Neural cell (in vitro differentiated cells): ENCODE measurements at regions not wholly inside any gene's neighbourhood (a gene's known extent, or its start where the extent isn't known, plus 50 kb on each side); places are given as distances from the start of the nearest gene placed in this dataset.

Experiments used
- CTCF ChIP-seq: fragments of 450-650 bp; IDR thresholded peaks from 2 replicates; pipeline ENCODE4 v1.5.1; 2014; ENCODE audit warnings: antibody characterized with exemption, mild to moderate bottlenecking, moderate library complexity; ENCODE audit not compliant: poor library complexity, severe bottlenecking
- EP300 ChIP-seq: fragments of 450-650 bp; conservative IDR thresholded peaks from 2 replicates; pipeline ENCODE4 v1.6.1; 2014; ENCODE audit warnings: antibody characterized with exemption, mild to moderate bottlenecking, moderate library complexity; ENCODE audit not compliant: poor library complexity, severe bottlenecking
- EZH2 ChIP-seq: fragments of 200-600, 300-800 bp; shearing (Covaris generic), sonication (generic); IDR thresholded peaks from 2 replicates; pipeline ENCODE4 v1.6.1; 2014; ENCODE audit warnings: antibody characterized with exemption, low read length, borderline replicate concordance, mild to moderate bottlenecking; ENCODE audit not compliant: insufficient read depth, poor library complexity, severe bottlenecking
- MXI1 ChIP-seq: fragments of 450-650 bp; conservative IDR thresholded peaks from 2 replicates; pipeline ENCODE4 v1.6.1; 2014; ENCODE audit warnings: antibody characterized with exemption, mild to moderate bottlenecking; ENCODE audit not compliant: poor library complexity, severe bottlenecking
- POLR2AphosphoS5 ChIP-seq: IDR thresholded peaks from 2 replicates; pipeline ENCODE4 v1.6.1; 2012
- RAD21 ChIP-seq: fragments of 450-650 bp; conservative IDR thresholded peaks from 2 replicates; pipeline ENCODE4 v1.6.1; 2014; ENCODE audit warnings: antibody characterized with exemption, mild to moderate bottlenecking, moderate library complexity
- SMC3 ChIP-seq: fragments of 450-650 bp; conservative IDR thresholded peaks from 2 replicates; pipeline ENCODE4 v1.6.1; 2014; ENCODE audit warnings: antibody characterized with exemption, mild to moderate bottlenecking, moderate library complexity; ENCODE audit not compliant: poor library complexity
- TAF1 ChIP-seq: IDR thresholded peaks from 2 replicates; pipeline ENCODE4 v1.6.1; 2012; ENCODE audit warnings: low read depth

GRCh38 chr2:78895022-78895421, 130.5 kb upstream of the REG3G start:
- no peak for TF ChIP-seq CTCF
- TF ChIP-seq EP300 = no peak
- TF ChIP-seq EZH2 = no peak
- no peak for TF ChIP-seq POLR2AphosphoS5
- TF ChIP-seq RAD21 = no peak
- no peak for TF ChIP-seq MXI1
- no peak for TF ChIP-seq SMC3
- TF ChIP-seq TAF1 = no peak
